Neuron (in vitro differentiated cells): ENCODE measurements at regions not wholly inside any gene's neighbourhood (a gene's known extent, or its start where the extent isn't known, plus 50 kb on each side); places are given as distances from the start of the nearest gene placed in this dataset.

ENCODE experiments used
- H2AFZ ChIP-seq: one replicate; pipeline ENCODE4 v1.6.1; 2013; ENCODE audit warnings: low read depth, mild to moderate bottlenecking, inconsistent platforms, low read length, moderate library complexity
- H3K27me3 ChIP-seq: one replicate; pipeline ENCODE4 v1.6.1; 2013; ENCODE audit warnings: low read length; ENCODE audit not compliant: insufficient read depth
- H3K36me3 ChIP-seq: one replicate; pipeline ENCODE4 v1.6.1; 2013; ENCODE audit warnings: low read length; ENCODE audit not compliant: insufficient read depth
- H3K4me1 ChIP-seq: one replicate; pipeline ENCODE4 v1.6.1; 2013; ENCODE audit warnings: low read length; ENCODE audit not compliant: insufficient read depth
- H3K4me3 ChIP-seq: 2 replicates; pipeline ENCODE4 v1.5.1; 2013; ENCODE audit warnings: mild to moderate bottlenecking, low read length, moderate library complexity
- H3K9me3 ChIP-seq: one replicate; pipeline ENCODE4 v1.6.1; 2013; ENCODE audit warnings: low read length

DNA sequence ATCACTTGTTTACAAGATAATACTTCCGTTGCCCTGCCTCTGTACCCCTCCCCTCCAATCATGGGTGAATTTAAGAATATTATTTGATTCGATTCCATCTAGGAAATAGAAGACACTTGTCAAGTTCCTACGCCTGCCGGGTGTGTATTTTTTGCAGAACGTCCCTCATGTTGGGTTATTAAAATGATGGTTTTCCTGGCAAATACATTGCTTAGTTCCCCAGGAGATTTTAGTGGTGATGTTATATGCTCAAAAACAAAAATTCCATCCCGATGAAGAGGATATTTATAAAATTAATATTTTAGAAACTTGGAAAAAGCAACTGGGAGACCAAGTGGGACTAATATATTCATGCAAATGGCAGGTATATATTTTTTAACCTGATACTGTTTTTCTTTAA, 548.4 kb downstream of the EDEM1 start:
- no peaks in the 10 kb centered on the region for H3K36me3 ChIP-seq

DNA sequence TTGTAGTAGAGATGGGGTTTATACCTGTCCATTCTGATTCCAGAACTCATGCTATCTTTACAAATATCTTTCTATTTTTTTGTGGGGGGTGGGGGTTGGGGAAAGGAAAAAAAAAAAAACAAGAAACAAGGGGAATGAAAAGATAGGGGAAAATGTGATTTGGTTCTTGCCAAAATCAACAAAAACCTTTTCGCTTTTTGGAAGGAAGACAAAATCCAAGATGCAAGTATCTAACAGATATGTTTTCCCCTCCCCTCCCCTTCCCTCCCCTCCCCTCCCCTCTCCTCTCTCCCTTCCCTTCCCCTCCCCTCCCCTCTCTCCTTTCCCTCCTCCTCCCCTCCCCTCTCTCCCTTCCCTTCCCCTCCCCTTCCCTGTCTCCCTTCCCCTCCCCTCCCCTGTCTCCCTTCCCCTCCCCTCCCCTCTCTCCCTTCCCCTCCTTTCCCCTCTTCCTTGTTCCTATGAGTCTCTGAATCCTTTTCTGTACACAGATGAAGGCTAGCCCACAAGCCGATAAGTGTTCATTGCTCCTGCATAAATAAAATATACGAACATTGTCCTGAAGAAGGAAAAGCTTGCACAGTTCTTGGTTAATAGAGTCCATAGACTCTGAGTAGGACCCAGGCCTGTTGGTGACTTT, 551.9 kb downstream of the EDEM1 start:
- Histone ChIP-seq H2AFZ (no peak overlapping the region), H3K4me3 (no peak overlapping the region), H3K27me3 (no peaks in the 10 kb centered on the region), H3K4me1 (no peaks in the 10 kb centered on the region), H3K9me3 (no peaks in the 10 kb centered on the region), H3K36me3 (no peaks in the 10 kb centered on the region)

More for the DNA sequence above, 548.4 kb downstream of the EDEM1 start:
- H3K4me1 ChIP-seq = no peaks in the 10 kb centered on the region
- no peaks in the 10 kb centered on the region for H3K9me3 ChIP-seq
- no peak overlapping the region for H2AFZ ChIP-seq
- no peak overlapping the region for H3K4me3 ChIP-seq
- H3K27me3 ChIP-seq = no peaks in the 10 kb centered on the region

DNA sequence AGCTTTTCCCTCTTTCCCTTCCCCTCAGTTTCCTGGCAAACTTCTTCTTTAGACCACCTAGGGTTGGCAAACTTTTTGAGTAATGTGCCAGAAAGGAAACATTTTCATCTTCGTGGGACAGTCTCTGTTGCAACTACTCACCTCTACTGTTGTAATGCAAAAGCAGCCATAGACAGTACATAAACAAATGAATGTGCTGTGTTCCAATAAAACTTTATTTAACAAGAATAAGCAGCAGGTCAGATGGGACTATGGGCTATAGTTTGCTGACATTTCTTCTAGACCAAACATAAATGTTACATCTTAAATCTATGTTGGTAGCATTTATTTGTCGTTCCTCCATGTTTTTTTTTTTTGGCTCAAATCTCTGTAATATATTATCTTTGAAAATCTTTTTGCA, 552.4 kb downstream of the EDEM1 start:
- H3K9me3 ChIP-seq = no peaks in the 10 kb centered on the region
- H3K36me3 ChIP-seq = no peaks in the 10 kb centered on the region
- H3K4me3 ChIP-seq = no peak overlapping the region
- no peak overlapping the region for H2AFZ ChIP-seq
- no peaks in the 10 kb centered on the region for H3K4me1 ChIP-seq
- no peaks in the 10 kb centered on the region for H3K27me3 ChIP-seq

DNA sequence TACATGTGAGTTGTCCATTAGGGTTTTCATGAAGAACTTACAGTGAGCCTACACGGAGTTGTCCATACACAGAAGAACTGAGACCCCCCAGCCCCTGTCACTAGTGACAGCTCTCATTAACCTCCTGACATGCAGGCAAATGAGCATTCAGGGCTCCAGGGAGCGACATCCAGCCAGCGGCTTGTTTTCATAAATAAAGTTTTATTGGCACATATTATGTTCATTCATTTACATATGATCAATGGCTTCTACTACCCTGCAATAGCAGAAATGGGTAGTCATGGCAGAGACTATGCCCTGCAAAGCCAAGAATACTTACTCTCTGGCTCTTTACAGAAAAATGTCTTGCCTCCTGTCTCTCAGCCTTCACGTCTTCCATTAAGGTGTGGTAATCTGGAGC, 553.5 kb downstream of the EDEM1 start:
- H3K4me1 ChIP-seq = no peaks in the 10 kb centered on the region
- no peaks in the 10 kb centered on the region for H3K27me3 ChIP-seq
- no peak overlapping the region for H3K4me3 ChIP-seq
- H2AFZ ChIP-seq = no peak overlapping the region
- no peaks in the 10 kb centered on the region for H3K9me3 ChIP-seq
- no peaks in the 10 kb centered on the region for H3K36me3 ChIP-seq

DNA sequence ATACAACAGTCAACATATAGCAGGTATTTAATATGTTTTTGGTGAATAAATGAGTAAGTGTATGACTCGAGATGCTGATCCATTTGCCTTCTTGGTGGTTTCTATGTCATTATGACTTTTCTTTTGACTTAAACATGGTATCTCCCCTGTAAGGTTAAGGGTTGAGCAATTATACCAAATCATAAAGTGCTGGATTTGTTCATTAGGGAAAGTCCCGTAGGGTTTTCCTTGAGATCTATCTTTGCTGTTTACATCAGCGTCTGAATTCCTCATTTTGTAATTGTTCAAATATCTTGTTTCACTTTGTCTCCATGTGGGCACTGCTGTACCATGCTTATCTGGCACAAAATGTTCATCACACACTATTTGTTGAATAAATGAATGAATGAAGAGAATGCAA, 562.6 kb downstream of the EDEM1 start:
- Histone ChIP-seq H3K36me3 (no peaks in the 10 kb centered on the region), H3K4me3 (no peak overlapping the region), H3K9me3 (no peaks in the 10 kb centered on the region), H3K4me1 (no peaks in the 10 kb centered on the region), H3K27me3 (no peaks in the 10 kb centered on the region), H2AFZ (no peak overlapping the region)

DNA sequence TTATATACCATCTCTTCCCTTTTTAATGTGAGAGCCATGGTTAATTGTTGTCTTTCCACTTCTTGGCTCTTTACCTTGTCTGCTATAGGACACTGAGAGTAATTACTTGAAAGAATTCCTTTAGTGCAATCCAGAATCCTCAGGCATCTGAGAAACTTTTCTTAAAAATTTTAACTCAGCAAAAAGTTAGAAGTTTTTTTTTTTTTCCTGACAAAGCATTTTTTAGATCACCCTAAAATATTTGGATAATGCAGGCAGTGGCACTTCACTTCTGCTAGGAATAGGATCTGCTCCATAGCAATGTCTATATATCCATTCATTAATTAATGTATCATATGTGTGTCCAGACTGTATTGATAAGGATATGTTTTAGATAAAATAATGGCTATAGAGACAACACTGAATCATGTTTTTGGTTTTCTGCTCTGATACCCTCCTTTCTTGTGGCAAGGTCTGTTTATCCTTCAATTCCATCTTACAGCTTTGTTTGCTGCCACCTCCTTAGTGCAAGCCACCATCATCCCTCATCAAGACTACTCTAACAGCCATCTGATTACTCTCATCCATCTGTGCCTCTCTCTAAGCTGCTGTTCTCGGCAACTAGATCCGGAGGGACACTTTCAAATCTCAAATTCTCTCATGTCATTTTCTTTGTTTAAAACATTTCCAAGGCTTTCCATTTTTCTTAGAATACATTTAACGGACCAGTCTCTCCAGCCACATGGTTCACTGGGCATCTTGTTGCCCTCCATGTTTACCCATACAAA, 563.5 kb downstream of the EDEM1 start:
- H3K4me1 ChIP-seq = no peaks in the 10 kb centered on the region
- no peak overlapping the region for H2AFZ ChIP-seq
- no peaks in the 10 kb centered on the region for H3K36me3 ChIP-seq
- H3K4me3 ChIP-seq = no peak overlapping the region
- H3K27me3 ChIP-seq = no peaks in the 10 kb centered on the region
- H3K9me3 ChIP-seq = no peaks in the 10 kb centered on the region

DNA sequence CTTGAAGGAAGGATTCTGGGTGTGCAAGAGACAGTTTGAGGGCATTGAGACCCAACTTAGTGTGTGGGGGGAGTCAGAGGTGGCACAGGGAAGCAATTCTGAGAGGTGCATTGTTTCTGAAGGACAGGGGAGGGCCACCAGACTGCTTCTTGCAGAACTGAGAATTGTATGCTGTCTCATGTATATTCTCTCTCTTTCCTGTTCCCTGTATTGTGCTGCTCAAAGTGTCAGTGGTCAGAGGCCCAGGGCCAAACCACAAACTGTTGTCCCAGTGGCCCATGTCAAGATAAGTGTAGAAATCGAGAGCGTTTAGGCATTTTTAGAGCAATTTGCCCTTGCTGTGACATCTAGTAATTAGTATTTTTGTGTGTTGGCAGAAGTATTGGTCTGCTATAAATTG, 567.1 kb downstream of the EDEM1 start:
- Histone ChIP-seq H3K36me3 (no peaks in the 10 kb centered on the region), H3K4me1 (no peaks in the 10 kb centered on the region), H2AFZ (no peak overlapping the region), H3K4me3 (no peak overlapping the region), H3K9me3 (no peaks in the 10 kb centered on the region), H3K27me3 (no peaks in the 10 kb centered on the region)

DNA sequence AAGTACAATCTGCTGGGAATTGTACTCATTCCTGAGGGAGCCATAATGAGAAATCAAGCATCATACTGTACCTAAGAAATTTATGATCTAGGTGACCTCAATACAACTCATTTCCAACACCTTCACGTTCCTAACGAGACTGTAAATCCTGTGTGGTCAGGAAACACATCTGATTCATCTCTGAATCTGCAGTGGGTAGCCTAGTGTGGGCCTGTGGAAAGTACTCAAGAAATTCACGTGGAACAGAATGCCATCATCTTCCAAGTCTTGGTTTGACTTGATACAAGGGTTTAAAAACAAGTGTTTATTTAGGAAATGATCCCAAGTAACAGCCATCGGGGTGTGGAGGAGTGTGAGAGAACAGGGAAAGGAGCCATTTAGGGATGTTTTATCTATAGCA, 568.9 kb downstream of the EDEM1 start:
- H3K27me3 ChIP-seq = no peaks in the 10 kb centered on the region
- H3K4me3 ChIP-seq = no peak overlapping the region
- H3K4me1 ChIP-seq = no peaks in the 10 kb centered on the region
- no peaks in the 10 kb centered on the region for H3K9me3 ChIP-seq
- H3K36me3 ChIP-seq = no peaks in the 10 kb centered on the region
- H2AFZ ChIP-seq = no peak overlapping the region

DNA sequence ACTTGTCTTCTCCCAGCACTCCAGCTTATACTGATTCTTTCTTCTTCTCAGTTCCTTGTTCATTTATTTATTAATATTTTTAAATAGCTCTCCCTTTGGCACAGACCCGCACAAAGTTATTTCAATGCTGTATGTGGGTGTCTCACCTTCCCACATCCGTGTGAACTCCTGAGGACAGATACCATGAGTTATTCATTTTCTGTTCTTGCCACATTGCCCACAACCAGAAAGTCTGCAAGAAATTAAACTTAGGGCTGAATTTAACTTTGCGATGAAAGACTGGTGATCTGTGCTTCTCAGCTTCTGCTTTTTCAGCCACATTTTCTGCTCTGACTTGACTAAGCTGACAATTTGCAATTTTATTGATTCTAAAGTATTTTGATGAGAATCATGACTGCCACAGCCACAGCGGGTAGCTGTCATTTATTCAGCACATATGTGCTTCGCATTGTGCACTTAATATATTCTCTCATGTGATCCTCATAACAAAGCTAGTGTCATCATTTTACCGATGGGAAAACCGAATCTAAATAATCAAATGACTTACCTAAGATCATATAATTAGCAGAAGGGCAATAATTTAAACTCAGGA, 569.8 kb downstream of the EDEM1 start:
- H2AFZ ChIP-seq = no peak overlapping the region
- no peaks in the 10 kb centered on the region for H3K27me3 ChIP-seq
- H3K4me1 ChIP-seq = no peaks in the 10 kb centered on the region
- H3K4me3 ChIP-seq = no peak overlapping the region
- H3K36me3 ChIP-seq = no peaks in the 10 kb centered on the region
- H3K9me3 ChIP-seq = no peaks in the 10 kb centered on the region

DNA sequence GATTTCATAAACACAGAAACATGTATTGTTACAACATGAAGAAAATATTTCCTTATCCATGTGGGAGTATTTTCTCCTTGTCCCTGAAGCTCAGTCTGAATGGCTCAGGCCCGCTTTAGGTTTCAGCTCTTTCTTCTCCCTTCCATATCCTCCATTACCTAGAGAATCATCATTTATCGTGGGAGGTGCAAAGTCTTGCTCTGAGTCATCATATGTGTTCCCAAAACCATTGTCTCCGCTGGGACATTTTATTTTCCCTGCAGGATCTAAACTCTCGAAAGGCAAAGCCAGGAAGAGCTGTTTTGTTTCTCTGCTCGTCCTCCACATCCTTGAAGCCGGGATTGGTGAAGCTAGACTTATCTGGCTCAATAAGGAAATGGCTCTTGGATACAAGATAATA, 571.2 kb downstream of the EDEM1 start:
- Histone ChIP-seq H3K9me3 (no peaks in the 10 kb centered on the region), H3K4me1 (no peaks in the 10 kb centered on the region), H2AFZ (no peak overlapping the region), H3K4me3 (no peak overlapping the region), H3K27me3 (no peaks in the 10 kb centered on the region), H3K36me3 (no peaks in the 10 kb centered on the region)

DNA sequence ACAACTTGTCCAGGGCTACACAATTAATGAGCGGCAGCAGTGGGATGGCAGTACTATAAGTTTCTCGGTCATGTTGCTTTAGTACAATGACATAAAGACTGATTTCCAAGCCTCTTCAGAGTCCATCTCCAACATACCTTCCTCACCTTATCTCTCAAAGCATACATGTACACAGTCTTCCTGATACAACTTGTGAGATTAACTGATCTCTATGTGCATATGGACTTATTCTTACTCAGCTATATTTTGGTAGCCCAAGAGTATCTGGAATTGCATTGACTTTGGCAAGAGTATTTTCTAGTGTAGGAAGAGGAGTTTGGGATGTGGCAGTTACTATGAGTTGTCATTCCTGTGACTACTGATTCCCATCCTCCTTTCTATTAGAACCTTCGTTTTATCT, 575.0 kb downstream of the EDEM1 start:
- H3K36me3 ChIP-seq = no peaks in the 10 kb centered on the region

DNA sequence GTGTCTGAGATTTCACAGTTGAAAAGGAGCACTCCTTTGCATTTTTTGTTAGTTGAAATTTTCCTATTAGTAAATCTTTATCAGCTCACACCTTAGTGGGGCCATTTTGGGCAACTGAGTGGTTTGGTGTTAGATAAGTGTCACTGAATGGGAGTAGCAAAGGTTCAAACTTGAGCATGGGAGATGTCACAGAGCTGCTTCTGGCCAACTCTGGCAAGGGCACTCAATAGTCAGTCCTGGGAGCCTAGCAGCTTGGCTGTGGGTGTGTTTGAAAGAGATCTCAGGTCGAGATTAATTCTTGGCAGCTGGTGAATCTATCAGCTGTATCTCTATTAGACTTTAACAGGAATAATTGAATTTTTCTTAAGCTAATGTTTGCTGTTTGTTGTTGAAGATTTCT, 579.3 kb downstream of the EDEM1 start:
- no peaks in the 10 kb centered on the region for H3K36me3 ChIP-seq

More for the DNA sequence above, 575.0 kb downstream of the EDEM1 start:
- Histone ChIP-seq H3K4me1 (no peaks in the 10 kb centered on the region), H3K9me3 (no peaks in the 10 kb centered on the region), H2AFZ (no peak overlapping the region), H3K27me3 (no peaks in the 10 kb centered on the region), H3K4me3 (no peak overlapping the region)

DNA sequence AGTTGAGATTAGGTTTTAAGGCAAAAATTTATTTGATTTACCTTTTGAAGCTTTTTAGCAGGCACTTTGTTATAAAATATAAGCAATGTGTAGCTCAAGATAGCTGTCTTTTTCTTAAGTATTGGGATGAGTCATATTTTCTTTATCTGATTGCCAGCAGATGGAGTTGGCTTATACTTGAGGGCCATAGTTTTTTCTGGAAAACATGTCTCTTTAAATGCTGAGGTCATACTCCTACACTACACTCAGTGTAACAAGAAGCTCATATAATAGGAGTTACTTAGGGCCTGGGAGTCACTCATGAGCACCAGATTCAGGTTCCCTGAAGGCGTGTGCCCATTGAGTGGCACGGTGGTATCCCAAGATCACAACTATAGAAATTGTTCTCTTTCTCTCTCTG, 579.8 kb downstream of the EDEM1 start:
- H3K4me1 ChIP-seq = no peaks in the 10 kb centered on the region
- no peaks in the 10 kb centered on the region for H3K9me3 ChIP-seq
- no peak overlapping the region for H2AFZ ChIP-seq
- no peaks in the 10 kb centered on the region for H3K27me3 ChIP-seq
- H3K4me3 ChIP-seq = no peak overlapping the region
- H3K36me3 ChIP-seq = no peaks in the 10 kb centered on the region

More for the DNA sequence above, 579.3 kb downstream of the EDEM1 start:
- H3K4me3 ChIP-seq = no peak overlapping the region
- no peak overlapping the region for H2AFZ ChIP-seq
- no peaks in the 10 kb centered on the region for H3K27me3 ChIP-seq
- H3K9me3 ChIP-seq = no peaks in the 10 kb centered on the region
- no peaks in the 10 kb centered on the region for H3K4me1 ChIP-seq
